HepG2 (cell line): ENCODE measurements at regions not wholly inside any gene's neighbourhood (a gene's known extent, or its start where the extent isn't known, plus 50 kb on each side); places are given as distances from the start of the nearest gene placed in this dataset.

Experiments used
- CTCF ChIP-seq: sonication (generic); formaldehyde crosslinking; IDR thresholded peaks from 2 replicates; pipeline ENCODE4 v1.5.0; 2020; ENCODE audit warnings: mild to moderate bottlenecking, missing genetic modification reagents, moderate library complexity
- GABPA ChIP-seq, 2 experiments: IDR thresholded peaks; 2 replicates each; pipeline ENCODE4 v1.6.1; 2011 to 2016; ENCODE audit warnings: low read depth in 2 of 2, low read length in 1 of 2, missing biosample characterization in 1 of 2, missing genetic modification characterization in 1 of 2

DNA sequence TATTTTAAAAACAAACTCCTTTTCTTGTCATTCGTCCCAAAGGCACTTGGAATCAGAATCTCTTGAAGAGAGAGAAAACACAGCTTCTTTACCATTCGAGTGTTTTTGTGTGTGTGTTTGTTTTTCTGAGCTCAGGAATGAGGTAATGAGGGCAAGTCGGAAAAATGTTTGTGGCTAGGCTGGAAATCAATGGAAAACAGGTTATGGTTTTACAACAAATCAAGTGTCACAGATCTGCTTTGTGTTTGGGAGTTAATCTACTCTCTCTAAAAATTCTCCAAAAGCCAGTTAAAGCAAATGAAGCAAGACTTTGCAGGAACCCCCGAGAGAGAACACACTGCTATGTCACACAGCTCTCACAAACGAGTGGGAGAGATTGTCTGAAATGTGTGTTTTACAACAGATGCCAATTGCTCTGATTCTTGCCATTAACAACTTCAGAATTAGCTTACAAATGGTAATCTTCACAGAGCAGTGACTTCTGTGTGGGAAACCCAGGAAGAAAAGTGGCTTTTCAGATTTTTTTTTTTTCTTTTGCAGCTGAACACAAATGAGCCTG is 264.1 kb downstream of the CBLL2 start:
- TF ChIP-seq GABPA (IDR thresholded peaks at IDR 0.05; ENCODE audit: low read depth, low read length) = no peak
- TF ChIP-seq GABPA (CRISPR knock-in tag; IDR thresholded peaks at IDR 0.05; ENCODE audit: low read depth) = no peak
- no peak for TF ChIP-seq CTCF (CRISPR knock-in tag)
